Adrenal gland (tissue), 9 donors: ENCODE measurements at regions not wholly inside any gene's neighbourhood (a gene's known extent, or its start where the extent isn't known, plus 50 kb on each side); places are given as distances from the start of the nearest gene placed in this dataset.

ENCODE experiments used
- DNase-seq, 7 donors: peaks; one replicate each; pipeline ENCODE4 v3.0.0-alpha.2; 2019 to 2020
- H3K27ac ChIP-seq, 5 donors: fragments of 200-600 bp; sonication (generic) in 4 of 5; 1 replicate in 3 of 5; 2 replicates in 2 of 5; pipeline versions ENCODE4 v1.5.1 to v1.8.0; 2016 to 2020; ENCODE audit warnings: mild to moderate bottlenecking in 1 of 5
- H3K27me3 ChIP-seq: fragments of 200-600 bp; 2 replicates; pipeline ENCODE4 v1.8.0; 2021
- H3K36me3 ChIP-seq, 2 donors: fragments of 200-600 bp; replicated peaks in 1 of 2; 1 replicate in 1 of 2; 2 replicates in 1 of 2; pipeline versions ENCODE4 v1.5.1 to v1.8.0; 2018 to 2022
- H3K4me1 ChIP-seq, 2 donors: fragments of 200-600 bp; replicated peaks in 1 of 2; 1 replicate in 1 of 2; 2 replicates in 1 of 2; pipeline versions ENCODE4 v1.5.1 to v1.8.0; 2018 to 2021
- H3K4me3 ChIP-seq, 4 donors: fragments of 200-600 bp; sonication (generic) in 3 of 4; one replicate each; pipeline ENCODE4 v1.5.1; 2016 to 2018
- H3K9me3 ChIP-seq, 3 donors: fragments of 200-600 bp; sonication (generic) in 1 of 3; replicated peaks in 1 of 3; 1 replicate in 2 of 3; 2 replicates in 1 of 3; pipeline versions ENCODE4 v1.5.1 to v1.8.0; 2016 to 2021
- POLR2A ChIP-seq, 2 donors: fragments of 450-650 bp; IDR thresholded peaks; one replicate each; pipeline ENCODE4 v1.6.1; 2017; ENCODE audit warnings: antibody characterized with exemption in 2 of 2, mild to moderate bottlenecking in 2 of 2, moderate library complexity in 1 of 2
- WGBS, 4 donors: extraction: QIAGEN DNeasy Blood & Tissue Kit in 2 of 4; methylation state at CpG; one replicate each; pipeline versions ENCODE4 v1.1.5 to v1.1.7; 2013 to 2017; 5-methylcytosine and 5-hydroxymethylcytosine counted together
- intact Hi-C, 2 donors: fragments of 100-400 bp; cut with DNase I; formaldehyde crosslinking; loops; one replicate each; pipeline versions ENCODE4 v1.14.1 to v1.15.0; 2022 to 2023
- TF ChIP-seq, protein P1 (sequence below), 6 experiments: fragments of 450-650 bp in 4 of 6; fragments of 200-600 bp in 2 of 6; sonication (generic) in 1 of 6; IDR thresholded peaks; 1 replicate in 5 of 6; 2 replicates in 1 of 6; pipeline versions ENCODE4 v1.5.1 to v1.8.0; 2016 to 2021; ENCODE audit warnings: antibody characterized with exemption in 6 of 6, mild to moderate bottlenecking in 2 of 6, moderate library complexity in 1 of 6
- donor health status: healthy with polysubstance abuse.
- donor health status: Bipolar disorder and iron deficiency.
- donor health status: DM: yes; HTN: yes; CAD: no.
- donor health status: DM: no; HTN: no; CAD: no.
- donor health status: DM: no; HTN: no; CAD: no.

DNA sequence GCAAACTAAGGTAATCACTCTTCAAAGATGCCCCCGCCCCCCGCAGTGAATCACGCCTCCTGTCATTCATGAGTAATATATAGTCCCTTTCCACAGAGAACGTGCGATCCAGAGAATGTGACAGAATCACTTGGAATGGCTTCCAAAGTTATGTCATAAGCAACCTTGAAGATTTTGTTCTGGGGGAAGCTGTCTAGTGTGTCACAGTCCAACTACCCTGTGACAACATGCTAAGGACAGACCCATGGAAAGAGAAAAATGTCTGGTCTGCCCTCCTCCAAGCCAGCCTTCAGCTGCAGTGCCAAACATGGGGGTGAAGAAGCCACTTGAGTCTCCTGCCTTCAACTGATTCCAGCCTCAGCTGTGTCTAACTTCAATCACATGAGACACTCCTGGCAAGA, 259.1 kb downstream of the SS18 start:
- TF ChIP-seq, protein P1, sequence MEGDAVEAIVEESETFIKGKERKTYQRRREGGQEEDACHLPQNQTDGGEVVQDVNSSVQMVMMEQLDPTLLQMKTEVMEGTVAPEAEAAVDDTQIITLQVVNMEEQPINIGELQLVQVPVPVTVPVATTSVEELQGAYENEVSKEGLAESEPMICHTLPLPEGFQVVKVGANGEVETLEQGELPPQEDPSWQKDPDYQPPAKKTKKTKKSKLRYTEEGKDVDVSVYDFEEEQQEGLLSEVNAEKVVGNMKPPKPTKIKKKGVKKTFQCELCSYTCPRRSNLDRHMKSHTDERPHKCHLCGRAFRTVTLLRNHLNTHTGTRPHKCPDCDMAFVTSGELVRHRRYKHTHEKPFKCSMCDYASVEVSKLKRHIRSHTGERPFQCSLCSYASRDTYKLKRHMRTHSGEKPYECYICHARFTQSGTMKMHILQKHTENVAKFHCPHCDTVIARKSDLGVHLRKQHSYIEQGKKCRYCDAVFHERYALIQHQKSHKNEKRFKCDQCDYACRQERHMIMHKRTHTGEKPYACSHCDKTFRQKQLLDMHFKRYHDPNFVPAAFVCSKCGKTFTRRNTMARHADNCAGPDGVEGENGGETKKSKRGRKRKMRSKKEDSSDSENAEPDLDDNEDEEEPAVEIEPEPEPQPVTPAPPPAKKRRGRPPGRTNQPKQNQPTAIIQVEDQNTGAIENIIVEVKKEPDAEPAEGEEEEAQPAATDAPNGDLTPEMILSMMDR (IDR thresholded peaks at IDR 0.05) = no peak
- no peak for TF ChIP-seq POLR2A (IDR thresholded peaks at IDR 0.05)
- intact Hi-C loops = loop anchor here in 1 of 2 donors (5.0 kb wide), 1 partner anchor 954 kb away; no protein-coding TSS in a partner anchor
- DNase-seq = peak; percentile 32 to 69 (median 44)
- Histone ChIP-seq H3K4me3 (no peak overlapping the region), H3K9me3 (no peaks in the 10 kb centered on the region), H3K36me3 (no peaks in the 10 kb centered on the region), H3K4me1 (peaks cover 11 to 13% of the 10 kb centered on the region in 2 donors), H3K27me3 (no peaks in the 10 kb centered on the region), H3K27ac (peak overlapping the region in 3 of 5 donors; percentile 38 to 57 (median 49))
- WGBS, 4 donors = 35 to 57% (median 45%) methylated on average over 5 of the region's 5 CpGs

DNA sequence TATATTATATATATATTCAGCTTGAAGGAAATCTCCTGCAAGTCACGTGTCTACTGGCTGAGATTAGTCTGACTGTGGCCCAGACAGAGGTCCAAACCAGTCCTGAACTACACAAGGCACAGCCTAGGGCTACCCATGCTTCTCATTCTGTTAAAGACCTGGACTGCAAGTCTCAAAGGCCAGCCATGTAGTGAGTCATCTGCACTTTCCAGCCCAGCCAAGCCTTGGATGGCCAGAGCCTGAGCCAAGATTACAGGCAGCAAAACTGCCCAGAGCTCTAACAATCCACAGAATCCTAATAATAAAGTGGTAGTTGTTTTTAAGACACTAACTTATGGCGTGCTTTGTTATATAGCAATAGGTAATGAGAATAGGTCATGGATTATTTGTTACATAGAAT, 259.6 kb downstream of the SS18 start:
- DNase-seq = peak; percentile 70 to 88 (median 84)
- TF ChIP-seq, protein P1 (IDR thresholded peaks at IDR 0.05) = no peak
- no peak for TF ChIP-seq POLR2A (IDR thresholded peaks at IDR 0.05)
- H3K4me3 ChIP-seq = no peak overlapping the region
- no peaks in the 10 kb centered on the region for H3K9me3 ChIP-seq
- H3K27ac ChIP-seq = peak overlapping the region in 3 of 5 donors; percentile 38 to 57 (median 49)
- WGBS, 4 donors = 33 to 52% (median 44%) methylated on average over 2 of the region's 2 CpGs
- peaks cover 11 to 13% of the 10 kb centered on the region in 2 donors for H3K4me1 ChIP-seq
- H3K36me3 ChIP-seq = no peaks in the 10 kb centered on the region
- H3K27me3 ChIP-seq = no peaks in the 10 kb centered on the region
- intact Hi-C loops = loop anchor here in 1 of 2 donors (5.0 kb wide), 1 partner anchor 953 kb away; no protein-coding TSS in a partner anchor

DNA sequence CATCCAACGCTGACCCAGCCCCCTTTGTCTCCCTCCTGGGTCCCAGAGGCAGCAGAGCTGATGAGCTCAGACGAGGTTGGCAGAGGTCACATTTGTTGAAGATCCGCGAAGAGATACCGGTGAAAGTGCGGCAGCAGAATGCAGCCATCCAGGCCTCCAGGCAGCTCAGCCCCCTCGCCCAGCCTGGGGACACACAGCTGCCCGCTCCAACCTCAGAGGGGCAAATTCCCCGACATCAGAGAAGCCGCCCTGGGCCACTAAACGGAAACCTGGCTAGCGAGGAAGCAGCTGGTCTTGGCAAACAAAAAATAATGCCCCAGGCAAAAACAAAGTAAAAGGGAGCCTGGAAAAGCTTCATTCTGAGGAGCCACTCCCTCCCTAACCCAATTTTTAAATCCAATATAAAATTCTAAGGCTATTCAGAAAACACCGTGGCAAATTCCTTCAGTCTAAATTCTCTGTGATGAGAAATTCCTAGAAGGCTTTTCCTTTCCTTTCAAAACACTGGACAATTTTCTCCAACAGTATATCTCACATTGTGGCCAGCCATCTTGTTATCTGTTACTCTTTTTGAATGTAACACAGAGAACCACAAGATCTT, 262.4 kb downstream of the SS18 start:
- TF ChIP-seq, protein P1 (IDR thresholded peaks at IDR 0.05) = no peak
- no peak for TF ChIP-seq POLR2A (IDR thresholded peaks at IDR 0.05)
- no peak overlapping the region for H3K4me3 ChIP-seq
- intact Hi-C loops = no loop called here
- H3K9me3 ChIP-seq = no peaks in the 10 kb centered on the region
- no peak for DNase-seq
- no peaks in the 10 kb centered on the region for H3K27me3 ChIP-seq
- H3K27ac ChIP-seq = no peak overlapping the region
- H3K4me1 ChIP-seq = peaks cover 11 to 13% of the 10 kb centered on the region in 2 donors
- no peaks in the 10 kb centered on the region for H3K36me3 ChIP-seq
- WGBS, 4 donors = 77 to 81% (median 78%) methylated on average over 5 to 13 of the region's 13 CpGs

DNA sequence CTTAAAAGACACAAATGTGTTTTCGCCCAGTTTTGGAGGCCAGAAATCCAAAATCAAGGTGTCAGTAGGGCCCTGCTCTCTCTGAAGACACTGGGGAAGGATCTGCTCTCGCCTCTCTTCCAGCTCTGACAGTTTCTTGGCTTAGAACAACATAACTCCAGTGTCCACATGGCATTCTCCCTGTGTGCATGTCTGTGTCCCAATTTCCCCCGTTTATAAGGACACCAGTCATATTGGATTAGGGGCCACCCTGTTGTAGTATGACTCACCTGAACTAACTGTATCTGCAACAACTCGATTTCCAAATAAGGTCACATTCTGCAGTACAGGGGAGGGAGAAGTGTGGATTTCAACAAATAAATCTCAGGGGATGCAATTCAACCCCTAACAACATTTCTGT, 263.2 kb downstream of the SS18 start:
- 42 to 68% (median 65%) methylated on average over 4 of the region's 4 CpGs for WGBS, 4 donors
- DNase-seq = no peak
- H3K4me1 ChIP-seq = peaks cover 11 to 13% of the 10 kb centered on the region in 2 donors
- no peaks in the 10 kb centered on the region for H3K9me3 ChIP-seq
- H3K27me3 ChIP-seq = no peaks in the 10 kb centered on the region
- H3K27ac ChIP-seq = no peak overlapping the region
- TF ChIP-seq POLR2A (IDR thresholded peaks at IDR 0.05) = no peak
- TF ChIP-seq, protein P1 (IDR thresholded peaks at IDR 0.05) = no peak
- H3K4me3 ChIP-seq = no peak overlapping the region
- no peaks in the 10 kb centered on the region for H3K36me3 ChIP-seq
- intact Hi-C loops = no loop called here
